GM19025 (cell line): ENCODE measurements at regions not wholly inside any gene's neighbourhood (a gene's known extent, or its start where the extent isn't known, plus 50 kb on each side); places are given as distances from the start of the nearest gene placed in this dataset.

ENCODE experiments used
- ATAC-seq: cut with Tn5 transposase; IDR thresholded peaks from one replicate; pipeline ENCODE4 v1.9.1; 2021; ENCODE audit warnings: mild to moderate bottlenecking, low read depth, moderate library complexity; ENCODE audit not compliant: unreplicated experiment

GRCh38 chr5:56523790-56524575 is 290.9 kb upstream of the ANKRD55 start:
- no peak for ATAC-seq

GRCh38 chr5:56522960-56523359 is 289.8 kb upstream of the ANKRD55 start:
- no peak for ATAC-seq

- no peak for ATAC-seq
Measured at GRCh38 chr5:56522169-56522568, 289.0 kb upstream of the ANKRD55 start.

- ATAC-seq, result no peak
Measured at GRCh38 chr5:56520986-56521730, 288.0 kb upstream of the ANKRD55 start.

- no peak for ATAC-seq
Measured at GRCh38 chr5:56518820-56519219, 285.7 kb upstream of the ANKRD55 start.

GRCh38 chr5:56517011-56517416 is 283.9 kb upstream of the ANKRD55 start:
- no peak for ATAC-seq

- no peak for ATAC-seq
Measured at GRCh38 chr5:56516441-56516840, 283.3 kb upstream of the ANKRD55 start.

GRCh38 chr5:56516035-56516434 is 282.9 kb upstream of the ANKRD55 start:
- no peak for ATAC-seq

GRCh38 chr5:56515011-56515410 is 281.9 kb upstream of the ANKRD55 start:
- no peak for ATAC-seq

GRCh38 chr5:56514245-56514644 is 281.1 kb upstream of the ANKRD55 start:
- ATAC-seq, result no peak

GRCh38 chr5:56513141-56513540 is 280.0 kb upstream of the ANKRD55 start:
- no peak for ATAC-seq

GRCh38 chr5:56512313-56512996 is 279.3 kb upstream of the ANKRD55 start:
- ATAC-seq, result no peak

GRCh38 chr5:56511326-56511841 is 278.3 kb upstream of the ANKRD55 start:
- ATAC-seq, result no peak

- ATAC-seq, result no peak
Measured at GRCh38 chr5:56508249-56508648, 275.1 kb upstream of the ANKRD55 start.

- no peak for ATAC-seq
Measured at GRCh38 chr5:56507351-56507930, 274.3 kb upstream of the ANKRD55 start.

GRCh38 chr5:56506211-56506965 is 273.3 kb upstream of the ANKRD55 start:
- no peak for ATAC-seq

GRCh38 chr5:56503929-56504328 is 270.8 kb upstream of the ANKRD55 start:
- no peak for ATAC-seq

- no peak for ATAC-seq
Measured at GRCh38 chr5:56501781-56502557, 268.8 kb upstream of the ANKRD55 start.

- no peak for ATAC-seq
Measured at GRCh38 chr5:56499901-56500300, 266.8 kb upstream of the ANKRD55 start.
